Naive thymus-derived CD4-positive, alpha-beta T cell (primary cell): ENCODE measurements at regions not wholly inside any gene's neighbourhood (a gene's known extent, or its start where the extent isn't known, plus 50 kb on each side); places are given as distances from the start of the nearest gene placed in this dataset.

Experiments
- ATAC-seq: fragments of 150-1000 bp; cut with Tn5 transposase; 2 replicates; pipeline ENCODE4 v1.10.0; 2021; ENCODE audit warnings: mild to moderate bottlenecking, moderate library complexity
- CTCF ChIA-PET: fragments of 350-600 bp; sonication (Branson Sonifier 250); formaldehyde crosslinking; loops from one replicate; lab custom pipeline; 2021; ENCODE audit warnings: antibody characterized with exemption; lab: Charles Lee
- POLR2A ChIA-PET: fragments of 350-600 bp; sonication (Branson Sonifier 250); formaldehyde crosslinking; loops from one replicate; lab custom pipeline; 2021; ENCODE audit warnings: antibody characterized with exemption, inconsistent platforms; lab: Charles Lee
- DNase-seq, 9 donors: peaks; one replicate each; pipeline versions ENCODE4 v3.0.0 to v3.0.0-alpha.2; 2020 to 2022; ENCODE audit warnings: mixed read lengths in 1 of 9
- H3K27ac ChIP-seq: one replicate; pipeline ENCODE4 v1.7.0; 2013; ENCODE audit warnings: mild to moderate bottlenecking, low read depth, low read length, moderate library complexity
- H3K27me3 ChIP-seq, 2 donors: one replicate each; pipeline ENCODE4 v1.7.0; 2013; ENCODE audit warnings: low read length in 2 of 2, mild to moderate bottlenecking in 2 of 2, moderate library complexity in 2 of 2; ENCODE audit not compliant: control insufficient read depth in 2 of 2, insufficient read depth in 2 of 2
- H3K36me3 ChIP-seq, 3 experiments: 1 replicate in 2 of 3; 2 replicates in 1 of 3; pipeline ENCODE4 v1.7.0; 2013; ENCODE audit warnings: low read length in 3 of 3, mild to moderate bottlenecking in 3 of 3, moderate library complexity in 1 of 3; ENCODE audit not compliant: insufficient read depth in 3 of 3, control insufficient read depth in 2 of 3
- H3K4me1 ChIP-seq, 2 donors: one replicate each; pipeline ENCODE4 v1.7.0; 2013; ENCODE audit warnings: low read length in 2 of 2, mild to moderate bottlenecking in 2 of 2, moderate library complexity in 1 of 2; ENCODE audit not compliant: control insufficient read depth in 2 of 2, insufficient read depth in 2 of 2
- H3K4me3 ChIP-seq: 2 replicates; pipeline ENCODE4 v1.7.0; 2013; ENCODE audit warnings: mild to moderate bottlenecking, low read length
- H3K9me3 ChIP-seq, 3 experiments: 1 replicate in 2 of 3; 2 replicates in 1 of 3; pipeline ENCODE4 v1.7.0; 2013; ENCODE audit warnings: low read length in 3 of 3; ENCODE audit not compliant: control insufficient read depth in 2 of 3
- H3K27ac Mint-ChIP-seq, 9 donors: one replicate each; pipeline ENCODE4 v1.8.0; 2020 to 2022; ENCODE audit warnings: mixed read lengths in 9 of 9, mild to moderate bottlenecking in 8 of 9, moderate library complexity in 5 of 9, inconsistent platforms in 2 of 9
- H3K27me3 Mint-ChIP-seq, 5 donors: one replicate each; pipeline ENCODE4 v1.8.0; 2021 to 2022; ENCODE audit warnings: mixed read lengths in 5 of 5, mild to moderate bottlenecking in 1 of 5
- H3K36me3 Mint-ChIP-seq, 5 donors: one replicate each; pipeline ENCODE4 v1.8.0; 2020 to 2022; ENCODE audit warnings: mixed read lengths in 5 of 5, mild to moderate bottlenecking in 3 of 5, inconsistent platforms in 1 of 5
- H3K4me1 Mint-ChIP-seq, 7 donors: one replicate each; pipeline ENCODE4 v1.8.0; 2020 to 2022; ENCODE audit warnings: mixed read lengths in 7 of 7, mild to moderate bottlenecking in 3 of 7, inconsistent platforms in 1 of 7
- H3K4me3 Mint-ChIP-seq, 10 donors: one replicate each; pipeline ENCODE4 v1.8.0; 2020 to 2022; ENCODE audit warnings: mild to moderate bottlenecking in 10 of 10, mixed read lengths in 10 of 10, moderate library complexity in 6 of 10, inconsistent platforms in 2 of 10
- H3K9me3 Mint-ChIP-seq, 11 donors: one replicate each; pipeline ENCODE4 v1.8.0; 2020 to 2022; ENCODE audit warnings: mixed read lengths in 11 of 11, mild to moderate bottlenecking in 4 of 11, inconsistent platforms in 1 of 11, moderate library complexity in 1 of 11
- intact Hi-C, 2 donors: fragments of 100-400 bp; cut with micrococcal nuclease; formaldehyde crosslinking; loops; one replicate each; pipeline ENCODE4 v1.15.1; 2023

- H3K27ac Mint-ChIP-seq = peak overlapping the region in 1 of 9 donors; percentile 42
- intact Hi-C loops = no loop called here
Observed at GRCh38 chr20:10856237-10857015, 182.6 kb upstream of the JAG1 start.

GRCh38 chr20:10857352-10858070 is 183.7 kb upstream of the JAG1 start:
- Histone ChIP-seq H3K27ac (no peak overlapping the region), H3K4me1 (no peaks in the 10 kb centered on the region), H3K4me3 (no peak overlapping the region), H3K36me3 (no peaks in the 10 kb centered on the region), H3K27me3 (no peaks in the 10 kb centered on the region), H3K9me3 (no peaks in the 10 kb centered on the region)
- intact Hi-C loops = no loop called here
- H3K36me3 Mint-ChIP-seq = no peaks in the 10 kb centered on the region
- H3K9me3 Mint-ChIP-seq = peaks cover 0 to 14% (median 7%) of the 10 kb centered on the region in 11 donors
- no peak overlapping the region for H3K27ac Mint-ChIP-seq
- CTCF ChIA-PET = no interaction called here
- ATAC-seq (peak; percentile 64), DNase-seq (no peak)
- H3K27me3 Mint-ChIP-seq = peaks cover 0 to 18% (median 0%) of the 10 kb centered on the region in 5 donors
- H3K4me3 Mint-ChIP-seq = no peak overlapping the region
- H3K4me1 Mint-ChIP-seq = no peaks in the 10 kb centered on the region
- POLR2A ChIA-PET = no interaction called here

More at GRCh38 chr20:10856237-10857015, 182.6 kb upstream of the JAG1 start:
- H3K36me3 Mint-ChIP-seq = no peaks in the 10 kb centered on the region
- DNase-seq = no peak
- no peak overlapping the region for H3K27ac ChIP-seq
- ChIA-PET CTCF (no interaction called here), POLR2A (no interaction called here)
- no peaks in the 10 kb centered on the region for H3K4me1 ChIP-seq
- H3K9me3 ChIP-seq = no peaks in the 10 kb centered on the region
- H3K27me3 Mint-ChIP-seq = peaks cover 0 to 20% (median 0%) of the 10 kb centered on the region in 5 donors
- H3K4me1 Mint-ChIP-seq = no peaks in the 10 kb centered on the region
- no peaks in the 10 kb centered on the region for H3K27me3 ChIP-seq
- ATAC-seq = no peak
- H3K4me3 Mint-ChIP-seq = peak overlapping the region in 1 of 10 donors; percentile 3
- no peaks in the 10 kb centered on the region for H3K36me3 ChIP-seq
- H3K9me3 Mint-ChIP-seq = peaks cover 0 to 18% (median 7%) of the 10 kb centered on the region in 11 donors
- H3K4me3 ChIP-seq = no peak overlapping the region

- Mint-ChIP-seq H3K36me3 (no peaks in the 10 kb centered on the region), H3K4me1 (no peaks in the 10 kb centered on the region), H3K27ac (no peak overlapping the region), H3K4me3 (no peak overlapping the region), H3K9me3 (peaks cover 0 to 12% (median 2%) of the 10 kb centered on the region in 11 donors), H3K27me3 (peaks cover 0 to under 1% (median 0%) of the 10 kb centered on the region in 5 donors)
- no peaks in the 10 kb centered on the region for H3K36me3 ChIP-seq
- no peaks in the 10 kb centered on the region for H3K27me3 ChIP-seq
- no peak overlapping the region for H3K27ac ChIP-seq
- no peaks in the 10 kb centered on the region for H3K4me1 ChIP-seq
- no peak overlapping the region for H3K4me3 ChIP-seq
- ChIA-PET POLR2A (no interaction called here), CTCF (no interaction called here)
- H3K9me3 ChIP-seq = no peaks in the 10 kb centered on the region
- intact Hi-C loops = no loop called here
- no peak for DNase-seq
- ATAC-seq = no peak
Observed at GRCh38 chr20:10861090-10861489, 187.3 kb upstream of the JAG1 start.

- Histone ChIP-seq H3K36me3 (no peaks in the 10 kb centered on the region), H3K9me3 (no peaks in the 10 kb centered on the region), H3K27me3 (no peaks in the 10 kb centered on the region), H3K4me1 (no peaks in the 10 kb centered on the region), H3K27ac (no peak overlapping the region), H3K4me3 (no peak overlapping the region)
- no peak overlapping the region for H3K27ac Mint-ChIP-seq
- H3K27me3 Mint-ChIP-seq = no peaks in the 10 kb centered on the region
- intact Hi-C loops = no loop called here
- ChIA-PET CTCF (no interaction called here), POLR2A (no interaction called here)
- H3K36me3 Mint-ChIP-seq = no peaks in the 10 kb centered on the region
- no peak overlapping the region for H3K4me3 Mint-ChIP-seq
- ATAC-seq (no peak), DNase-seq (no peak)
- H3K9me3 Mint-ChIP-seq = peaks cover 0 to 12% (median 0%) of the 10 kb centered on the region in 11 donors
- no peaks in the 10 kb centered on the region for H3K4me1 Mint-ChIP-seq
Observed at GRCh38 chr20:10861619-10862018, 187.8 kb upstream of the JAG1 start.

GRCh38 chr20:10863337-10864060 is 189.7 kb upstream of the JAG1 start:
- ChIA-PET CTCF (no interaction called here), POLR2A (no interaction called here)
- Histone ChIP-seq H3K9me3 (no peaks in the 10 kb centered on the region), H3K4me3 (no peak overlapping the region), H3K27ac (no peak overlapping the region), H3K36me3 (no peaks in the 10 kb centered on the region), H3K27me3 (no peaks in the 10 kb centered on the region), H3K4me1 (no peaks in the 10 kb centered on the region)
- no peak for ATAC-seq
- Mint-ChIP-seq H3K9me3 (peaks cover 0 to 12% (median 0%) of the 10 kb centered on the region in 11 donors), H3K27me3 (no peaks in the 10 kb centered on the region), H3K36me3 (no peaks in the 10 kb centered on the region), H3K4me1 (no peaks in the 10 kb centered on the region), H3K4me3 (no peak overlapping the region), H3K27ac (no peak overlapping the region)
- no peak for DNase-seq
- intact Hi-C loops = no loop called here

- ATAC-seq (no peak), DNase-seq (no peak)
- ChIA-PET POLR2A (no interaction called here), CTCF (no interaction called here)
- Mint-ChIP-seq H3K36me3 (no peaks in the 10 kb centered on the region), H3K27me3 (no peaks in the 10 kb centered on the region), H3K4me1 (no peaks in the 10 kb centered on the region), H3K4me3 (no peak overlapping the region), H3K9me3 (peaks cover 0 to 12% (median 0%) of the 10 kb centered on the region in 11 donors), H3K27ac (no peak overlapping the region)
- H3K27me3 ChIP-seq = no peaks in the 10 kb centered on the region
- no peaks in the 10 kb centered on the region for H3K9me3 ChIP-seq
- intact Hi-C loops = no loop called here
- H3K36me3 ChIP-seq = no peaks in the 10 kb centered on the region
- H3K4me1 ChIP-seq = no peaks in the 10 kb centered on the region
- H3K27ac ChIP-seq = no peak overlapping the region
- H3K4me3 ChIP-seq = no peak overlapping the region
Observed at GRCh38 chr20:10864076-10864672, 190.4 kb upstream of the JAG1 start.
